Right atrium auricular region (tissue), 2 donors: ENCODE measurements at regions not wholly inside any gene's neighbourhood (a gene's known extent, or its start where the extent isn't known, plus 50 kb on each side); places are given as distances from the start of the nearest gene placed in this dataset.

Source experiments
- DNase-seq: peaks from one replicate; pipeline ENCODE4 v3.0.0-alpha.2; 2019; ENCODE audit warnings: low spot score
- H3K27ac ChIP-seq, 2 donors: fragments of 200-600 bp; sonication (generic); 1 replicate in 1 of 2; 2 replicates in 1 of 2; pipeline ENCODE4 v1.5.1; 2016 to 2019
- H3K27me3 ChIP-seq, 2 donors: fragments of 200-600 bp; sonication (generic); one replicate each; pipeline versions ENCODE4 v1.5.1 to v1.6.0; 2017 to 2019
- H3K36me3 ChIP-seq: fragments of 200-600 bp; sonication (generic); one replicate; pipeline ENCODE4 v1.5.1; 2016
- H3K4me1 ChIP-seq, 2 donors: fragments of 200-600 bp; sonication (generic); one replicate each; pipeline versions ENCODE4 v1.5.1 to v1.6.0; 2017 to 2019
- H3K4me3 ChIP-seq, 2 donors: fragments of 200-600 bp; sonication (generic); 1 replicate in 1 of 2; 2 replicates in 1 of 2; pipeline ENCODE4 v1.5.1; 2017 to 2019; ENCODE audit warnings: mild to moderate bottlenecking in 1 of 2, moderate library complexity in 1 of 2
- H3K9me3 ChIP-seq, 2 donors: fragments of 200-600 bp; sonication (generic); one replicate each; pipeline ENCODE4 v1.5.1; 2019
- CTCF ChIP-seq, 2 donors: fragments of 200-600 bp; sonication (generic); IDR thresholded peaks; one replicate each; pipeline ENCODE4 v1.5.1; 2019; ENCODE audit warnings: antibody characterized with exemption in 2 of 2

GRCh38 chr5:113675166-113675565, 161.7 kb downstream of the YTHDC2 start:
- Histone ChIP-seq H3K27ac (no peak overlapping the region), H3K4me3 (no peak overlapping the region), H3K27me3 (no peaks in the 10 kb centered on the region), H3K9me3 (no peaks in the 10 kb centered on the region), H3K4me1 (no peaks in the 10 kb centered on the region), H3K36me3 (no peaks in the 10 kb centered on the region)
- TF ChIP-seq CTCF (IDR thresholded peaks at IDR 0.05), result no peak
- DNase-seq, result no peak

- no peaks in the 10 kb centered on the region for H3K4me1 ChIP-seq
- no peak for DNase-seq
- no peak for TF ChIP-seq CTCF (IDR thresholded peaks at IDR 0.05)
These were observed 164.7 kb downstream of the YTHDC2 start for GRCh38 chr5:113678202-113678601.

GRCh38 chr5:113678924-113679575, 165.6 kb downstream of the YTHDC2 start:
- peak; percentile 56 to 81 for TF ChIP-seq CTCF (IDR thresholded peaks at IDR 0.05)
- Histone ChIP-seq H3K27me3 (no peaks in the 10 kb centered on the region), H3K4me1 (no peaks in the 10 kb centered on the region), H3K27ac (no peak overlapping the region), H3K9me3 (no peaks in the 10 kb centered on the region), H3K4me3 (no peak overlapping the region), H3K36me3 (no peaks in the 10 kb centered on the region)
- DNase-seq, result no peak

More at GRCh38 chr5:113678202-113678601, 164.7 kb downstream of the YTHDC2 start:
- H3K36me3 ChIP-seq, result no peaks in the 10 kb centered on the region
- H3K27me3 ChIP-seq, result no peaks in the 10 kb centered on the region
- no peaks in the 10 kb centered on the region for H3K9me3 ChIP-seq
- H3K4me3 ChIP-seq, result no peak overlapping the region
- no peak overlapping the region for H3K27ac ChIP-seq

- Histone ChIP-seq H3K4me3 (no peak overlapping the region), H3K27me3 (no peaks in the 10 kb centered on the region), H3K4me1 (no peaks in the 10 kb centered on the region), H3K27ac (no peak overlapping the region), H3K36me3 (no peaks in the 10 kb centered on the region), H3K9me3 (no peaks in the 10 kb centered on the region)
- no peak for DNase-seq
- no peak for TF ChIP-seq CTCF (IDR thresholded peaks at IDR 0.05)
These were observed 167.0 kb downstream of the YTHDC2 start for GRCh38 chr5:113680534-113680933.

GRCh38 chr5:113682497-113683136, 169.1 kb downstream of the YTHDC2 start:
- peak in 1 of 2 donors; percentile 43 for TF ChIP-seq CTCF (IDR thresholded peaks at IDR 0.05)
- Histone ChIP-seq H3K36me3 (no peaks in the 10 kb centered on the region), H3K9me3 (no peaks in the 10 kb centered on the region), H3K4me1 (no peaks in the 10 kb centered on the region), H3K4me3 (no peak overlapping the region), H3K27ac (no peak overlapping the region), H3K27me3 (no peaks in the 10 kb centered on the region)
- no peak for DNase-seq
